GDM1 (cell line): ENCODE measurements at regions not wholly inside any gene's neighbourhood (a gene's known extent, or its start where the extent isn't known, plus 50 kb on each side); places are given as distances from the start of the nearest gene placed in this dataset.
"Not testable (repeated sequence)": the region's sequence is repeated elsewhere in the genome, so short reads cannot be mapped to it uniquely, and the experiment has no call there.

ENCODE experiments used
- DNase-seq: peaks from one replicate; lab custom pipeline; 2025; lab: John Stamatoyannopoulos, UW

GRCh38 chr11:115663790-115664189, 159.6 kb upstream of the CADM1 start:
- no peak for DNase-seq

DNA sequence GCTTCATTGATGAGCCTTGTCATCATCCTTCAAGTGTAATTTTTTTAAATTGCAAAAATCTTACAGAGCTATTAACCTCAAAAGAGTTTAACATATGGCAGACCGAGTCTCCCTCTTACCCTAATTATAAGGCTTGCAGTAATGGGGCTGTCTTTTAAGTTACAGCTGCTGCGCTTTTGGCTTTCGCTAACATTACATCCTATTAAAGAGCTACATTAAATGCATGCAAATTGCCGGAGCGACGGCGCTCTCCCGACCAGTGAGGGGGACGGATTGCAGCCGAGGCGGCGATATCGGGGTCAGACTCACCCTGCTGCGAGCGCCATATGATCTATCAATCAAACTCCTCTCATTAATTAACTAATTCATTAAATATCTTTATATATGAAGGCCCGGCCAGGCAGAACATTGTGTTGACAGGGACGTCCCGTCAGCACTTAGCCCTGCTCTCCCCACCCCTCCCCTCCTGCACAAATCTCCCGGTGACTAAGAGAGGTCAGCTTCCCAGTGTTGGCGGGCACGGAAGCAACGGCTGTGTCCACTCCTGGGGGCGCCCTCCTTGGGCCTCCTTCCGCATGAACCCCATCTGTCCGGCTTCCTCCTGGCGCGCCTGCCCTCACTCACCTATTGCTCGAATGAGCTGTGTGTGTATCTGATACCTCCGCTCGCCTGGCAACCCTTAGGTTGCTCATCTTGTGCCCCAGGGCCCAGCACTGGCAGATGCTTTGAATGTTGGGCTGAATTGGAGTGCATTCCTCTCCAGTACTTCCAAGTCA, 156.0 kb upstream of the CADM1 start:
- no peak for DNase-seq

DNA sequence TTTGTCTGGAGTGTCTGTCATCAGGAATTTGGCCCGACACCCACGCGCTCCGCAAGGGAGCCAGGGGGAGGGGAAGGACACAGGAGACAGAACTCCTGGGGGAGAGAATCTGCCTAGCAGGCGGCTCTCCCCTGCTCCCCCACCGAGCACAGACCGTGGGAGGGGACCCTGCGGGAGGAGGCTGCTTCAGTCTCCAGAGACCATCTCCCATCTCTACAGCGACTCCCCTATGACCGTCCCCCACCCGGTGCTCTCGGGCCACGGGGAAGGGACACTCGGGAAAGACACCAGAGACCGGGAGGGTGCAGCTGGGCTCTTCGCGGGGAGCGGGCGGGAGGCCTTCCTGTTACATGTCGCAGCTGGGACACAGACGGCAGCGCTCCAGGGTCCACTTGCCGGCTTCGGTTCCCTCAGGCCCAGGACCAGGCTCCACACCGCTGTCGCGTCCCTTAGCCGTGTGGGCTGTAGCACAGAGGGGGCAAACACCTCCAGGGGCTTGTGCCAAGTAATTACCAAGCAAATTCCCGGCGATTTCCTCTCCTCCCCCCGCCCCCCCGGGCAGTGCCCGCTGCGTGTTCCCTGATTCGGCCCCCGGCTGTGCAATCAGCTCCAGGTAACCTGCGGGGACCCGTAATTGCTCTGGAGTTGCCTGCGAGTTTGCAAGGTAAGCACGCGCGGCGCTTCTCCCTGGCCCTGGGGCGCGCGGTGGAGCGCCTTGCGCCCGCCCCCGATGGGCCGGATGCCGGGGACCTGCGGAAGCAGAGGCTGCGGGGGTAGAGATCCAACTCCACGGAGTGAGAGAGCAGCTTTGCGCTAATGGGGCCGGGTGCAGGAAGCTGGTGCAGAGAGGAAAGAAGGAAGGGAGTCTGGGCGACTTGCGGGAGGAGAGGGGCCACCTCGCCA, 155.1 kb upstream of the CADM1 start:
- DNase-seq = no peak

DNA sequence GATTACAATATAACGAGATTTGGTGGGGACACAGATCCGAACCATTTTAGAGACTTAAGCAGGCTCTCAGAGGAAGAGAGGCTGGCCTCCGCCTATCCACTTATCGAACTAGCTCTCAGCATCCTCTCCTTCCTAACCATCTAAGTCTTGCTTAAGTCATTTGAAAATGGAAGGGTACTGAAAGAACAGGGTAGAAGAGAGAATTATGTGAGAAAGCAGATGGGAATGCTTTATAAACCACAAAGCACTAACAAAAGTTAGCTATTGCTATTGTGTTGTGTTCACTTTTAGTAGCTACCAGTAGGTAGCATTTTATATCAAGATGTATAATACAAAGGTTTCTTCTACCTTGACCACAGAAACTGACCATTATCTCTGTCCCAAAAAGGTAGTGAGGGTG, 153.4 kb upstream of the CADM1 start:
- DNase-seq = no peak

GRCh38 chr11:115656669-115657068, 152.5 kb upstream of the CADM1 start:
- DNase-seq = no peak

DNA sequence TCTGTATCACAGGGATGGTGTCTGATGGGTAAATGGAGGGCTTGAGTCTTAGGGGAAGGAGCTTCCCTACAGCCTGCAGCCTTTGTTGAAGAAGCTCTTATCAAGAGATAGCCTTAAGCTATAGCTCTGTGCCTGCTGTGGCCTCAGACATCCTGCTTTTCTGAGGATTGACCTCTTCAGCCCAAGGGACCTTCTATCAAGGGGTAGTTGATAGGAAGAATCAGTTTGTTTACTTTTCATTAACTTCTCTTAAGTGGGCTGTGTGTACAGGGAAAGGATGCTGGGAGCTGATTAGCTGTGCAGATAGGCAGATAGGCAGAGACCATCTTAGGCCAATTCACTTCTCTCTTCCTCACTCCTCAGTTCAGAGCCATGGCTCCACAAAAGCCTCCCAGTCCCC, 151.8 kb upstream of the CADM1 start:
- DNase-seq = no peak

- no peak for DNase-seq
These were observed 150.6 kb upstream of the CADM1 start for GRCh38 chr11:115654792-115655191.

- no peak for DNase-seq
These were observed 149.7 kb upstream of the CADM1 start for GRCh38 chr11:115653926-115654325.

DNA sequence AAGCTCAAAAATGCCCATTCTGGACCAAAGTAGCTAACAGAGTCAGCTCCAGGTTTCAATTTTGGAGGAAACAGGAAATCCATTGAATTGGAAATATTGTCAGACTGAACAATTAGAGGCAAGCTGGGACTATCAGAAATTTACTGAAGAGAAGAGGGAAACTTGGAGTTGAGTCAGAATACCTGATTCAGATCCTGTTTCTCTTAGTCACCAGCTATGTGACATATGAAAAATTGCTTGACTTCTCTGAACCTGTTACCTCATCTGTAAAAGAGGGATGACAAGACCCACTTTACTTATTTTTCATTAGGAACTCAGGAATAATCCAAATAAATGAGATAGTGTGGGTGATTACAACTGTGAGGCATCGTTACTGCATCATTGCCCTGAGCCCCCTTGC, 148.9 kb upstream of the CADM1 start:
- DNase-seq = no peak

GRCh38 chr11:115652496-115652895, 148.3 kb upstream of the CADM1 start:
- DNase-seq = no peak

GRCh38 chr11:115652094-115652493, 147.9 kb upstream of the CADM1 start:
- DNase-seq = no peak

- DNase-seq = no peak
These were observed 145.2 kb upstream of the CADM1 start for GRCh38 chr11:115649461-115649860.

- DNase-seq = no peak
These were observed 141.6 kb upstream of the CADM1 start for GRCh38 chr11:115645631-115646317.

DNA sequence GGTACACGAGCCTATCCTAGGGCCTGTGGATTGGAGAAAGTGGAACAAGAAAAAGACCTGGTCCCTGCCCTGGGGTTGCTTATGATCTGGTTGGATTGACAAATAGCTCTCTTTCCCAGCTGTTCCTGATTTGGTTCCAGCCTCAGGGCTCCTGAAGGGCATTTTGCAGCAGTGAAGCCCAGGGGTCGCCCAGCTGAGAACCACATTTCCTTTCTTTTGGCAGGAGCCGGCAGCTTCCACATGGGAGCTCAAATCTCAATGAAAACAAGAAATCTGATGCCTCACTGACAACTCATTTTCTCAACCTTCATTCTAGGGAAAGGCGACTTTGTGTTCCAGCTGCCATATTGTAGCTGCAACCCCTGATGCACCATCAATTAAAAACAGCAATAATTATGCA, 140.6 kb upstream of the CADM1 start:
- no peak for DNase-seq

DNA sequence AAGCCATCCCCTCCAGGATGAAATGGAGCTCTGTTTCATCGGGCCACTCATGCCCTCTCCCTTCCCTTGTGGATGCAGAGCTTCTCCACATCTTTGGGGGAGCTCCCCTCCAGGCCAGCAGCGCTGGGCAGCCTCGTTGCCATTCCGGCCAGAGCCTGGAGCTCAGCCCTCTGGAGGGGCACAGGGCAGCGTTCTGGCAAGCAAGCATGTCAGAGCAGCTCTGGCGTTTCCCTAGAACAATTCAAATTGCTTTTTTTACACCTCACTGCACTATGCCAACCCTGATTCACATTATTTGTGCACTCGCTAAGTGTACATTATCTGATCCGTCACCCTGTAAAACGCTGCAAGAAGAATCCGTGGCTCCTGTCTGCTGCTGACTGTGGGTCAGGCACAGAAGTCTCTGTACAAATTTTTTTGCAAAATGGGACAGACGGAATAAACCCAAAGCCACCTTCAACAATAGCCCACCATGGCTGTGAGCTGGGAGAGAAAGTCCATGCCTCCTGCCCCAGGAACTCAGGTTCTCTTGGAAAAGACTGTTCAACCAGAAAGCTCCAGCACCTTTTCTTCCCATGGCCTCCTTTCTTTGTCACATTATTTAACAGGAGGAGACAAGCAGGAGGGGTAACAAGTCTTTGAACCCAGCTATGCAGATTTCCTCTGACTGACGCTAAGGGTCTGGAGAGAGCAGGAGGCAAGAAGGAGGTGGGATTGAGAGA, 139.5 kb upstream of the CADM1 start:
- no peak for DNase-seq

DNA sequence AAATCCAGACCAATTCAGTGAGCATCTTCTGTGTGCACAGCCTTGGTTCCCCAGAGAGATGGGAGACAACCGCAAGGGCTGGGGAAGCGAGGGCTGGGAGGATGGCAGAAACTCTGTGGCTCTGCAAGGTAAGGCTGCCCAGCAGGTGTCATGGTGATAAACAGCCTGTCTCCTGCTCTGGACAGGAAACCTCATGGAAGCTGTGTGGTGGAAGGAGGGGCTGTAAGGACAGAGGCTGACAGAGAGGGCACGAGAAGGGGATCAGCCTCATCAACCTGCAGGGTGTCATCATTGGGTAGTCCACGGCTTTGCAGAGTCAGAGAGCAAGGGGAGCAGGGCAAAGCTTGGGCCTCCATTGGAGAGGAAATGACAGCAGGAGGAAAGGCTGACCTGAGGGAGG, 138.4 kb upstream of the CADM1 start:
- DNase-seq = no peak

GRCh38 chr11:115637599-115638241, 133.5 kb upstream of the CADM1 start:
- no peak for DNase-seq

DNA sequence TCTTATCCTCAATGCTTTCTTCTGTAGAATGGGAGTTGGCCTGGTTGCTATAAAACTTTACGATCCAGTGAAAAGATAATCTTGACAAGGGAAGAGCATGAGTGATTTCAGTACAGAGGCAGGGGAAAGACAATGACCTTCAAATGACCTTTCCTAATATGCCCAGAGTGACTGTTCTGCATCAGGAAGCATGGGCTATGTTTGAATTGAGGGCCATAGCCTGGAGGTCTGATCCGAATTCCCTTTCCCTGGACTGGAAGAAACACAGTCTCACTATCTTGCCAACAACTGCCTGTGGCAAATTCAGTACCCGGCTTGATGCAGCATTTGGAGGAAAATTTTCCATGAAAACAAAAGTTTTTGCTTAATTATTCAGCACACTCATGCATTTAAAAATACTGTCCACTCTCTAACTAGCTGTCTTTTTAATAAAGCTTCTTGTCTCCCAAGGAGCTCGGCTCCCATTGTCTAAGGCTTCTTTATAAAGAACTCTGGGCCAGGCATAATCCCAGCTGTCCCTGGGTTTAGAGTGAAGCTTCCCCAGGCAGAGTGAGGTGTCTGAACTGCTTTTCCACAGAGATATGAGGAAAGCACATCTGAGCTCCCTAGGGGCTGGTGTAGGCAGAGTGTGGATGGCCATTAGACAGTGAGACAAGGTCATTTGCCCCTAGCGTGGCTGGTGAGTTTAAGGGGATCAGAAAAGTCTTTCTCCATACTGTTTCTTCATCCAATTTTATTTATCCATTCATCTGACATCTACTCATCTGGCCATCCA, 132.7 kb upstream of the CADM1 start:
- no peak for DNase-seq

DNA sequence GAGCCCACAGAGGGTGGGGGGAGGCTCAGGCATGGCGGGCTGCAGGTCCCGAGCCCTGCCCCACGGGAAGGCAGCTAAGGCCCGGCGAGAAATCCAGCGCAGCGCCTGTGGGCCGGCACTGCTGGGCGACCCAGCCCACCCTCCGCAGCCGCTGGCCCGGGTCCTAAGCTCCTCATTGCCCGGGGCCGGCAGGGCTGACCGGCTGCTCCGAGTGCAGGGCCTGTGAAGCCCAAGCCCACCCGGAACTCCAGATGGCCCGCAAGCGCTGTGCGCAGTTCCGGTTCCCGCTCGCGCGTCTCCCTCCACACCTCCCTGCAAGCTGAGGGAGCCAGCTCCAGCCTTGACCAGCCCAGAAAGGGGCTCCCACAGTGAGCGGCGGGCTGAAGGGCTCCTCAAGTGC, 129.8 kb upstream of the CADM1 start:
- DNase-seq = not testable (repeated sequence)

DNA sequence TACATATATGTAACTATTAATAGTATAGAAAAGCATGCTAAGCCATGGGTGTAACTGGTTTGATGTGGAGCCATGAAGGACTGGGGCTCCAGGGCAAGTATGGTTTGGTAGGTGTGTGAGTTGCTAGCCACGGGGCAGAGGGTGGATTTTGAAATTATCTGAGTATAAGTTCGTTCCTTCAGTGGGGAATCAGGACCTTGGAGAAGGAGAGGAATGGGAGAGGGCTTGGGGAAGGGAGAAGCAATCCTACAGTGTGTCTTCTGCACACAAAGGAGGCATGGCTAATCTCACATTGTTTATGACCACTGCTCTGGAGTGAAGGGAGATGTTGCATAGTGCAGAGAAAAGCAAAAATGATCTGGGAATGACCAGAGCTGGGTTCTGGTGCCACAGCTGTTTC, 127.8 kb upstream of the CADM1 start:
- no peak for DNase-seq

- no peak for DNase-seq
These were observed 127.4 kb upstream of the CADM1 start for GRCh38 chr11:115631609-115632008.
